ENCODE measurements at regions not wholly inside any gene's neighbourhood (a gene's known extent, or its start where the extent isn't known, plus 50 kb on each side); places are given as distances from the start of the nearest gene placed in this dataset.

GRCh38 chr21:41024746-41025254 is 143.2 kb upstream of the BACE2 start:
- no peak overlapping the region for H3K4me3 ChIP-seq (ENCODE audit: insufficient read depth, low read depth, low read length)
- no peaks in the 10 kb centered on the region for H3K79me1 ChIP-seq (ENCODE audit: low read depth in 1 of 2, low read length in 2 of 2)
- H3K27me3 ChIP-seq (ENCODE audit: control insufficient read depth, insufficient read depth, low read length), result no peaks in the 10 kb centered on the region
- ChIA-PET POLR2A (ENCODE audit: unreplicated experiment) (no interaction called here), CTCF (no interaction called here)
- H3K23ac ChIP-seq (ENCODE audit: low read depth, low read length), result no peak overlapping the region
- H3K18ac ChIP-seq (ENCODE audit: low read depth, low read length), result no peak overlapping the region
- no peak overlapping the region for H2BK120ac ChIP-seq (ENCODE audit: low read depth, low read length)
- no peak overlapping the region for H2AK9ac ChIP-seq (replicated peaks; ENCODE audit: low read depth, low read length, poor library complexity)
- H3K9ac ChIP-seq (ENCODE audit: low read depth, low read length), result no peak overlapping the region
- intact Hi-C loops (cut with micrococcal nuclease), result no loop called here
- DNase-seq (no peak), ATAC-seq (ENCODE audit: low read depth) (no peak)
- no peak overlapping the region for H3K4me2 ChIP-seq (ENCODE audit: low read depth, low read length)
- no peak overlapping the region for H4K8ac ChIP-seq (ENCODE audit: low read depth in 2 of 2, low read length in 2 of 2)
- no peak overlapping the region for H2BK5ac ChIP-seq (ENCODE audit: low read depth, low read length, poor library complexity, severe bottlenecking)
- in situ Hi-C loops (cut with MboI; ENCODE audit: low sequenced_read_pairs), result no loop called here
- H2BK20ac ChIP-seq (ENCODE audit: low read depth, low read length), result no peak overlapping the region
- WGBS, 2 experiments (ENCODE audit: extremely low coverage in 2 of 2, insufficient read length in 1 of 2), result no CpG with 5 or more reads among the region's 13 CpGs
- peaks cover 15% of the 10 kb centered on the region for H3K9me3 ChIP-seq (ENCODE audit: control insufficient read depth, insufficient read depth, low read length)
- TF ChIP-seq SMC3 (IDR thresholded peaks at IDR 0.05; ENCODE audit: low read depth, low read length), result no peak
- TF ChIP-seq MXI1 (IDR thresholded peaks at IDR 0.05; ENCODE audit: borderline replicate concordance, low read depth, low read length), result no peak
- TF ChIP-seq RCOR1 (IDR thresholded peaks at IDR 0.05; ENCODE audit: insufficient replicate concordance, low read length), result no peak
- TF ChIP-seq BHLHE40 (IDR thresholded peaks at IDR 0.05; ENCODE audit: low read depth, low read length), result no peak
- no peak for TF ChIP-seq NFE2L2 (IDR thresholded peaks at IDR 0.05; ENCODE audit: low read depth, low read length)
- TF ChIP-seq POLR2A (IDR thresholded peaks at IDR 0.05; ENCODE audit: low read depth, low read length), result no peak
- TF ChIP-seq FOS (IDR thresholded peaks at IDR 0.05; ENCODE audit: low read depth, low read length), result no peak
- no peak for TF ChIP-seq CTCF (conservative IDR thresholded peaks at IDR 0.05; ENCODE audit: low read depth, low read length)
- TF ChIP-seq USF2 (IDR thresholded peaks at IDR 0.05; ENCODE audit: low read depth, low read length), result no peak
- TF ChIP-seq CHD1 (IDR thresholded peaks at IDR 0.05; ENCODE audit: low read depth, low read length), result no peak
- no peak for TF ChIP-seq MAZ (IDR thresholded peaks at IDR 0.05; ENCODE audit: borderline replicate concordance, low read depth, low read length)
- TF ChIP-seq CEBPB (IDR thresholded peaks at IDR 0.05; ENCODE audit: low read depth, low read length), result no peak
- H3K36me3 ChIP-seq (ENCODE audit: control insufficient read depth, insufficient read depth, low read length), result no peaks in the 10 kb centered on the region
- BruUV-seq (replicated peaks), result no TSS peak
- H2BK15ac ChIP-seq (ENCODE audit: low read depth, low read length), result no peak overlapping the region
- dilution Hi-C loops (cut with HindIII; ENCODE audit: low sequenced_read_pairs, unreplicated experiment), result no loop called here
- no peak overlapping the region for H3K27ac ChIP-seq (ENCODE audit: insufficient read depth, low read length)
- no peak overlapping the region for H4K5ac ChIP-seq (ENCODE audit: low read depth, low read length)
- no peak overlapping the region for H3K4ac ChIP-seq (ENCODE audit: low read depth, low read length)
- no peaks in the 10 kb centered on the region for H3K4me1 ChIP-seq (ENCODE audit: control insufficient read depth, insufficient read depth, low read length)
- no peak overlapping the region for H4K91ac ChIP-seq (ENCODE audit: insufficient read depth, low read depth, low read length)
- H2AFZ ChIP-seq (replicated peaks; ENCODE audit: low read length, poor library complexity), result no peak overlapping the region
- no peaks in the 10 kb centered on the region for H4K20me1 ChIP-seq (ENCODE audit: insufficient read depth, low read length)
- no peak overlapping the region for H3K56ac ChIP-seq (ENCODE audit: extremely low read depth, insufficient read depth, low read length)
- H3K14ac ChIP-seq (replicated peaks; ENCODE audit: low read depth, low read length), result no peak overlapping the region
- H3K9me1 ChIP-seq (ENCODE audit: insufficient read depth, low read length), result no peaks in the 10 kb centered on the region
- H2AK5ac ChIP-seq (ENCODE audit: low read depth, low read length), result no peak overlapping the region
